CD14-positive monocyte (primary cell): ENCODE measurements at regions not wholly inside any gene's neighbourhood (a gene's known extent, or its start where the extent isn't known, plus 50 kb on each side); places are given as distances from the start of the nearest gene placed in this dataset.

ENCODE experiments used
- DNase-seq, 3 donors: peaks; one replicate each; pipeline ENCODE4 v3.0.0-alpha.2; 2011 to 2022
- H2AFZ ChIP-seq: 2 replicates; pipeline ENCODE4 v1.6.0; 2012; ENCODE audit warnings: mild to moderate bottlenecking, low read depth, low read length, inconsistent platforms; ENCODE audit not compliant: insufficient read depth, poor library complexity, severe bottlenecking
- H3K27ac ChIP-seq, 2 donors: 1 replicate in 1 of 2; 2 replicates in 1 of 2; pipeline ENCODE4 v1.5.1; 2012 to 2013; ENCODE audit warnings: low read length in 2 of 2, control low read depth in 1 of 2, inconsistent platforms in 1 of 2, low read depth in 1 of 2, mild to moderate bottlenecking in 1 of 2
- H3K27me3 ChIP-seq, 2 donors: one replicate each; pipeline versions ENCODE4 v1.6.0 to v1.6.1; 2011 to 2013; ENCODE audit warnings: low read length in 2 of 2; ENCODE audit not compliant: control insufficient read depth in 2 of 2, insufficient read depth in 2 of 2
- H3K36me3 ChIP-seq, 2 donors: replicated peaks in 1 of 2; 1 replicate in 1 of 2; 2 replicates in 1 of 2; pipeline versions ENCODE4 v1.5.1 to v1.6.1; 2012 to 2013; ENCODE audit warnings: low read length in 2 of 2, control low read depth in 1 of 2, inconsistent platforms in 1 of 2, mild to moderate bottlenecking in 1 of 2; ENCODE audit not compliant: insufficient read depth in 2 of 2, control insufficient read depth in 1 of 2
- H3K4me1 ChIP-seq, 2 donors: 1 replicate in 1 of 2; 2 replicates in 1 of 2; pipeline versions ENCODE4 v1.5.1 to v1.6.1; 2012 to 2013; ENCODE audit warnings: low read length in 2 of 2, control low read depth in 1 of 2, inconsistent platforms in 1 of 2, mild to moderate bottlenecking in 1 of 2, moderate library complexity in 1 of 2; ENCODE audit not compliant: insufficient read depth in 2 of 2, control insufficient read depth in 1 of 2
- H3K4me2 ChIP-seq: replicated peaks from 2 replicates; pipeline ENCODE3; 2012; ENCODE audit warnings: low read length, moderate library complexity, mild to moderate bottlenecking; ENCODE audit not compliant: poor library complexity, severe bottlenecking; ENCODE audit errors: extremely low read depth
- H3K4me3 ChIP-seq, 3 experiments: fragments of 200-600 bp in 1 of 3; sonication (generic) in 1 of 3; replicated peaks in 1 of 3; 1 replicate in 2 of 3; 2 replicates in 1 of 3; pipeline ENCODE4 v1.5.1; 2011 to 2013; ENCODE audit warnings: low read length in 3 of 3, mild to moderate bottlenecking in 3 of 3, control low read depth in 2 of 3, low read depth in 2 of 3, inconsistent platforms in 1 of 3, moderate library complexity in 1 of 3
- H3K79me2 ChIP-seq: 2 replicates; pipeline ENCODE4 v1.6.0; 2012; ENCODE audit warnings: mild to moderate bottlenecking, control low read depth, inconsistent platforms, low read length, moderate library complexity; ENCODE audit not compliant: insufficient read depth
- H3K9ac ChIP-seq: 2 replicates; pipeline ENCODE4 v1.6.0; 2017; ENCODE audit warnings: low read length, mild to moderate bottlenecking; ENCODE audit not compliant: insufficient read depth, poor library complexity, severe bottlenecking
- H3K9me3 ChIP-seq, 2 donors: replicated peaks in 1 of 2; 1 replicate in 1 of 2; 2 replicates in 1 of 2; pipeline versions ENCODE4 v1.5.1 to v1.6.1; 2012 to 2013; ENCODE audit warnings: low read length in 2 of 2, control low read depth in 1 of 2; ENCODE audit not compliant: control insufficient read depth in 1 of 2, insufficient read depth in 1 of 2
- H4K20me1 ChIP-seq: 2 replicates; pipeline ENCODE4 v1.6.0; 2012; ENCODE audit warnings: mild to moderate bottlenecking, low read length, control low read depth, moderate library complexity; ENCODE audit not compliant: insufficient read depth
- H3K27ac Mint-ChIP-seq, 7 donors: one replicate each; pipeline ENCODE4 v1.8.0; 2020; ENCODE audit warnings: mild to moderate bottlenecking in 7 of 7, mixed read lengths in 7 of 7, moderate library complexity in 6 of 7, inconsistent platforms in 2 of 7
- H3K27me3 Mint-ChIP-seq, 3 donors: one replicate each; pipeline ENCODE4 v1.8.0; 2021 to 2022; ENCODE audit warnings: low read depth in 3 of 3, mild to moderate bottlenecking in 3 of 3, mixed read lengths in 3 of 3, moderate library complexity in 3 of 3, inconsistent platforms in 1 of 3
- H3K36me3 Mint-ChIP-seq, 2 donors: one replicate each; pipeline ENCODE4 v1.8.0; 2020; ENCODE audit warnings: mixed read lengths in 2 of 2, inconsistent platforms in 1 of 2, mild to moderate bottlenecking in 1 of 2
- H3K4me1 Mint-ChIP-seq: one replicate; pipeline ENCODE4 v1.8.0; 2020; ENCODE audit warnings: mild to moderate bottlenecking, mixed read lengths
- H3K4me3 Mint-ChIP-seq, 2 donors: one replicate each; pipeline ENCODE4 v1.8.0; 2020; ENCODE audit warnings: mild to moderate bottlenecking in 2 of 2, mixed read lengths in 2 of 2, moderate library complexity in 1 of 2
- H3K9me3 Mint-ChIP-seq, 7 donors: one replicate each; pipeline ENCODE4 v1.8.0; 2020 to 2022; ENCODE audit warnings: mixed read lengths in 7 of 7, mild to moderate bottlenecking in 6 of 7, moderate library complexity in 6 of 7, inconsistent platforms in 2 of 7
- WGBS: methylation state at CpG from one replicate; pipeline ENCODE4 v1.1.5; 2013; ENCODE audit warnings: missing lambda C conversion rate; ENCODE audit not compliant: insufficient coverage; 5-methylcytosine and 5-hydroxymethylcytosine counted together
- intact Hi-C, 2 donors: fragments of 100-400 bp; cut with micrococcal nuclease; formaldehyde crosslinking; loops; one replicate each; pipeline versions ENCODE4 v1.15.0 to v1.15.1; 2023
- TF ChIP-seq, protein P1 (sequence below): fragments of 200-600 bp; IDR thresholded peaks from one replicate; pipeline ENCODE4 v1.8.0; 2022; ENCODE audit warnings: antibody characterized with exemption, mild to moderate bottlenecking

DNA sequence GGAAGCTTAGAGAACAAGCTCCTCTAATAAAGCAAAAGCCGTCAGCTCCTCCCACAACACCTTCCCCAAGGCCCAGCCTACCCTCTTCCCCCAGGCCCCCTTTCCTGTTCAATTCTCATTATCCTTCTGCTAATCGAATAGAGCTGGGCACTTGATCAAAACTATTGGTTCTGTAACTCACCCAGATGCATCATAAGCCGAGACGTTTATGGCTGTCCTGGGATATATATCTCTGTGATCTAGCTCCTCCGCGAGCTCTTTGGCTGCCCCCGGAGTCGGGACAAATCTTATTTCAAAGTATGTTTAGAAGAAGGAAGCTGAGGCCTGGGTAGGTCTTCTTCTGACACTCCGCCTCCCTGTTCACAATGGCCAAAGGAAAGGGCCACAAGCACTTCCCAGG lies 88.3 kb upstream of the KLHL29 start:
- H3K27ac ChIP-seq: no peak overlapping the region
- WGBS: 98% methylated on average over 7 of the region's 9 CpGs
- no peaks in the 10 kb centered on the region for H4K20me1 ChIP-seq
- H3K4me2 ChIP-seq: no peak overlapping the region
- TF ChIP-seq, protein P1, sequence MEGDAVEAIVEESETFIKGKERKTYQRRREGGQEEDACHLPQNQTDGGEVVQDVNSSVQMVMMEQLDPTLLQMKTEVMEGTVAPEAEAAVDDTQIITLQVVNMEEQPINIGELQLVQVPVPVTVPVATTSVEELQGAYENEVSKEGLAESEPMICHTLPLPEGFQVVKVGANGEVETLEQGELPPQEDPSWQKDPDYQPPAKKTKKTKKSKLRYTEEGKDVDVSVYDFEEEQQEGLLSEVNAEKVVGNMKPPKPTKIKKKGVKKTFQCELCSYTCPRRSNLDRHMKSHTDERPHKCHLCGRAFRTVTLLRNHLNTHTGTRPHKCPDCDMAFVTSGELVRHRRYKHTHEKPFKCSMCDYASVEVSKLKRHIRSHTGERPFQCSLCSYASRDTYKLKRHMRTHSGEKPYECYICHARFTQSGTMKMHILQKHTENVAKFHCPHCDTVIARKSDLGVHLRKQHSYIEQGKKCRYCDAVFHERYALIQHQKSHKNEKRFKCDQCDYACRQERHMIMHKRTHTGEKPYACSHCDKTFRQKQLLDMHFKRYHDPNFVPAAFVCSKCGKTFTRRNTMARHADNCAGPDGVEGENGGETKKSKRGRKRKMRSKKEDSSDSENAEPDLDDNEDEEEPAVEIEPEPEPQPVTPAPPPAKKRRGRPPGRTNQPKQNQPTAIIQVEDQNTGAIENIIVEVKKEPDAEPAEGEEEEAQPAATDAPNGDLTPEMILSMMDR: no peak
- no peaks in the 10 kb centered on the region for H3K9me3 ChIP-seq
- Mint-ChIP-seq H3K4me1 (peaks cover 11% of the 10 kb centered on the region), H3K27ac (no peak overlapping the region), H3K9me3 (peaks cover 0 to 6% (median 0%) of the 10 kb centered on the region in 7 donors), H3K4me3 (peak overlapping the region in 1 of 2 donors; percentile 18), H3K36me3 (no peaks in the 10 kb centered on the region), H3K27me3 (peaks cover 0 to 11% (median 3%) of the 10 kb centered on the region in 3 donors)
- no peak for DNase-seq
- H3K27me3 ChIP-seq: no peaks in the 10 kb centered on the region
- peaks cover 4% of the 10 kb centered on the region in 2 donors for H3K4me1 ChIP-seq
- H3K36me3 ChIP-seq: no peaks in the 10 kb centered on the region
- intact Hi-C loops: no loop called here
- no peak overlapping the region for H3K9ac ChIP-seq
- no peak overlapping the region for H2AFZ ChIP-seq
- no peaks in the 10 kb centered on the region for H3K79me2 ChIP-seq
- H3K4me3 ChIP-seq: no peak overlapping the region

DNA sequence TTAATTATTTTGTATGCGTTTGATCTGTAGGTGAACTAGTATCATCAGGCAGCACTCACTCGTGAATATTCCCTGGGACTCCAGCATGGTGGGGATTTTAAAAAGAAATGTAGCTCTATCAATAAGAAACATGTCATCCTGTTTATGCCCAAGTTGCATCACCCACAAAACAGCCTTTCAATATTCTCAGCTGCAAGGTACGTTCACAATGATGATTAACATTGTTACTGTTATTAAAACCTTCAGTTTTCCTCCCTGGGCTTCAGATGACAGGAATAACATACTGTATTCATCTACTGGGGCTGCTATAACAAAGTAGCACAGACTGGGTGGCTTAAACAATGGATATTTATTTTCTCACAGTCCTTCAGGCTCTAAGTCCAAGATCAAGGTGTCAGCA lies 87.9 kb upstream of the KLHL29 start:
- Mint-ChIP-seq H3K36me3 (no peaks in the 10 kb centered on the region), H3K27me3 (peaks cover 0 to 9% (median 3%) of the 10 kb centered on the region in 3 donors), H3K4me1 (peaks cover 11% of the 10 kb centered on the region), H3K4me3 (no peak overlapping the region), H3K27ac (no peak overlapping the region), H3K9me3 (peaks cover 0 to 6% (median 0%) of the 10 kb centered on the region in 7 donors)
- WGBS: no CpG with 5 or more reads among the region's 3 CpGs
- peaks cover 4% of the 10 kb centered on the region in 2 donors for H3K4me1 ChIP-seq
- H3K4me3 ChIP-seq: no peak overlapping the region
- no peaks in the 10 kb centered on the region for H3K36me3 ChIP-seq
- H3K27me3 ChIP-seq: no peaks in the 10 kb centered on the region
- intact Hi-C loops: no loop called here
- no peak for DNase-seq
- no peaks in the 10 kb centered on the region for H3K79me2 ChIP-seq
- H3K9me3 ChIP-seq: no peaks in the 10 kb centered on the region
- H2AFZ ChIP-seq: no peak overlapping the region
- H3K4me2 ChIP-seq: no peak overlapping the region
- H3K27ac ChIP-seq: no peak overlapping the region
- TF ChIP-seq, protein P1: no peak
- H3K9ac ChIP-seq: no peak overlapping the region
- H4K20me1 ChIP-seq: no peaks in the 10 kb centered on the region
